GM21717 (cell line): ENCODE measurements at regions not wholly inside any gene's neighbourhood (a gene's known extent, or its start where the extent isn't known, plus 50 kb on each side); places are given as distances from the start of the nearest gene placed in this dataset.
"Not testable (repeated sequence)": the region's sequence is repeated elsewhere in the genome, so short reads cannot be mapped to it uniquely, and the experiment has no call there.

Experiments used
- ATAC-seq: cut with Tn5 transposase; IDR thresholded peaks from one replicate; pipeline ENCODE4 v1.9.1; 2021; ENCODE audit warnings: mild to moderate bottlenecking, moderate library complexity; ENCODE audit not compliant: unreplicated experiment

DNA sequence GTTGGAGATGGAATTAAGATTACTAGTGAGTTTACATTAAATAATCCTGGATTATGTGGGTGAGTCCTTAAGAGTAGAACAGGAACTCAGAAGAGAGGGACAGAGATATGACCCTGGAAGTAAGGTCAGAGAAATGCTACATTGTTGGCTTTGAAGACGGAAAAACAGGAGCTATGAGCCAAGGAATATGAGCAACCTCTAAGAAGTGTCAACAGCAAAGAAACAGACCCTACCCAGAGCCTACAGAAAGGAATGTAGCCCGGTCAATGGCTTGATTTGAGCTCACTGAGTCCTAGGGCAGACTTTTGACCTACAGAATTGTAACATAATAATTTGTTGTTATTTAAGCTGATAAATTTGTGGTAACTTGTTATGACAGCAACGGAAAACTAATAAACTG lies 304.9 kb downstream of the IPMK start:
- no peak for ATAC-seq

GRCh38 chr10:57961487-57961886 lies 306.2 kb downstream of the IPMK start:
- ATAC-seq, result no peak

GRCh38 chr10:57960406-57960805 lies 307.3 kb downstream of the IPMK start:
- no peak for ATAC-seq

DNA sequence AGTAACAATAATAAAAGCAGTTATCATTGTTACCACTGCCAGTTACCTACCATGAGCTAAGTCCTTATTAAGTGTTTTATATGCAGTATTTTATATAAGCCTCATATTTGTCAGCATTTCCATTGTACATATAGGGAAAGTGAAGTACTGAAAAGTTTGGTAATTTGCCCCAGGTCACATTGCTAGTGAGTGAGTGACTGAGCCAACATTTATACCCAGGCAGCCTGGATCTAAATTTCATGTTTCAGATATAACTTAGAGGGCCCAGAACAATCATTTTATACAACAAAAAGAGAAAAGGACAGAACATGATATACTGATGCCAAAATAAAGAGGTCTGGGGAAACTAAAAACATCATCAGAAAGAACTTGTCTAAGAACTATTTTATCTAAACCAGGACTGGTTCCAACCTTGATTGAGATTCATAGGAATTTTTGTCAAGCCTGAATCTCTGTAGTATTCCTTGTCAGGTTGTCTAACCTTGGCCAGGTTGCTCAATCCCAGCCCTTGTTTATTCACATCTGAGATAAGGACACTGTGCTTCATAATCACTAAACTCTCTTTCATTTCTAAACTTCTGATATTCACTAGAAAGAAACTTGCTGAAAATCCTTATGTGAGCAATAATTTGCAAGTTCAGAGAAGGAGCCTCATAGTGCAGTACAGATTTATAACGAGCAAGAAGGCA lies 308.2 kb downstream of the IPMK start:
- no peak for ATAC-seq

GRCh38 chr10:57955076-57955475 lies 312.6 kb downstream of the IPMK start:
- ATAC-seq, result no peak

- no peak for ATAC-seq
Measured at GRCh38 chr10:57952741-57953140, 315.0 kb downstream of the IPMK start.

- ATAC-seq, result no peak
Measured at GRCh38 chr10:57950442-57950974, 317.2 kb downstream of the IPMK start.

- no peak for ATAC-seq
Measured at GRCh38 chr10:57948796-57949195, 318.9 kb downstream of the IPMK start.

DNA sequence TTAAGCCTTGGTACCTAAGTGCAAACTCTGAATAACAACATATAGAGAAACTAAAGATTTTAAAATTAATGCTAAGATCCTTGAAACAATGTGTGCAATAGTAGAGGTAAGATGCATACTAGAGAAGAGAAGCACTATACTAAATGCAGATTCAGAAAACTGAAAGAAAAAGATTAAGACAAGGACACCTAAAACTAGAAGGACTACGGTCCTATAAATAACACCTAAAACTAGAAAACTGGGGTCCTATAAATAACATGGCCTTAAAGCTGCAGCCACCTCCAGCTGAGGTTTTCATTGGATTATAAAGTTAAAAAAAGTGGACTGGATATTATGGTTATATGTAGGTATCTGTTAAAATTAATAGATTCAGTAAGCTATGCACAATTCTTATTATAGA lies 320.9 kb downstream of the IPMK start:
- ATAC-seq, result no peak

GRCh38 chr10:57943701-57944100 lies 324.0 kb downstream of the IPMK start:
- no peak for ATAC-seq

- ATAC-seq, result no peak
Measured at GRCh38 chr10:57925045-57925444, 342.6 kb downstream of the IPMK start.

- ATAC-seq, result no peak
Measured at GRCh38 chr10:57921140-57921539, 346.6 kb downstream of the IPMK start.

- ATAC-seq, result no peak
Measured at GRCh38 chr10:57919864-57920263, 347.8 kb downstream of the IPMK start.

GRCh38 chr10:57917019-57917418 lies 350.7 kb downstream of the IPMK start:
- ATAC-seq, result no peak

DNA sequence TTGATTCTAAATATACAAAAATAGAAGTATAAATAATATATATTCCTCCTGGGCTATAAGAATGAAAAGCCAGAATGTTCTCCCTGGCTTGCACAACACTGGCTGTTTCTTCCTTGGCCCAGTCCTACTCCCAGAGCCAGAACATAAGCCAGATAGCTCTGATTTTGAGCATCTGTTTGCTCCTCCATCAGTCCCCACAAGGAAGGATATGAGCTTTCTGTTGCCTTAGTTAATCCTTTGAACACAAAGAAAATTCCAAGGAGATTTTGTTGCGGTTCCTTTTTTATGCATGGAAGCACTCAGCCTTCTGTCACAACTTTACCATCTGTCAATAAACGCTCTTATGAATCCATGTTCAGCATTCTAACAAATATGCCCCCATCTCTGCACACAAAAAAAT lies 361.8 kb downstream of the IPMK start:
- ATAC-seq, result no peak

DNA sequence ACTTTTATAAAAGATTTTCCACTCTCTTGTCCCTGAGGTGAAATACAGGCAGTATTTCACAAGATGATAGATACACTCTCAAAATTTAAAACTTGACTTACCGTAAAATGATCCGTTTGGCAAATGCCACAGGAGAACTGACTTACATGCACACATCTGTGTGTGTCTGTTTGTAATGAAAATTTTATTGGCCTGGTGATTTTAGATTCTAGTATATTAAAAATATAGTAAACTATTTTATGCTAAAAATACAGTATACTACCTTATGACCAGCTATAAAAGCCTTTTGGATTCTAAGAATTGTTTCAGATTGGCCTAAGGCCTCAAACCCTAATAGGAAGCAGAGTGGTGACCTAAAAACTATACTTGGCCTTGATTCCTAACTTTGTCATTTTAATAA lies 362.7 kb downstream of the IPMK start:
- no peak for ATAC-seq

- ATAC-seq, result no peak
Measured at GRCh38 chr10:57898231-57898630, 369.5 kb downstream of the IPMK start.

GRCh38 chr10:57897611-57898010 lies 370.1 kb downstream of the IPMK start:
- no peak for ATAC-seq

GRCh38 chr10:57894361-57894760 lies 373.3 kb downstream of the IPMK start:
- ATAC-seq, result no peak

- no peak for ATAC-seq
Measured at GRCh38 chr10:57891201-57892006, 376.3 kb downstream of the IPMK start.

- ATAC-seq, result no peak
Measured at GRCh38 chr10:57890691-57891090, 377.0 kb downstream of the IPMK start.

DNA sequence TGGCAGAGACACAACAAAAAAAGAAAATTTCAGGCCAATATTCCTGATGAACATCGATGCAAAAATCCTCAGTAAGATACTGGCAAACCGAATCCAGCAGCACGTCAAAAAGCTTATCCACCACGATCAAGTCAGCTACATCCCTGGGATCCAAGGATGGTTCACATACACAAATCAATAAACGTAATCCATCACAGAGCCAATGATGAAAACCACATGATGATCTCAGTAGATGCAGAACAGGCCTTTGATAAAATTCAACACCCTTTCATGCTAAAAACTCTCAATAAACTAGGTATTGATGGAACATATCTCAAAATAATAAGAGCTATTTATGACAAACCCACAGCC lies 382.1 kb downstream of the IPMK start:
- not testable (repeated sequence) for ATAC-seq
